ENCODE measurements at regions not wholly inside any gene's neighbourhood (a gene's known extent, or its start where the extent isn't known, plus 50 kb on each side); places are given as distances from the start of the nearest gene placed in this dataset.
"Not testable (repeated sequence)": the region's sequence is repeated elsewhere in the genome, so short reads cannot be mapped to it uniquely, and the experiment has no call there.

DNA sequence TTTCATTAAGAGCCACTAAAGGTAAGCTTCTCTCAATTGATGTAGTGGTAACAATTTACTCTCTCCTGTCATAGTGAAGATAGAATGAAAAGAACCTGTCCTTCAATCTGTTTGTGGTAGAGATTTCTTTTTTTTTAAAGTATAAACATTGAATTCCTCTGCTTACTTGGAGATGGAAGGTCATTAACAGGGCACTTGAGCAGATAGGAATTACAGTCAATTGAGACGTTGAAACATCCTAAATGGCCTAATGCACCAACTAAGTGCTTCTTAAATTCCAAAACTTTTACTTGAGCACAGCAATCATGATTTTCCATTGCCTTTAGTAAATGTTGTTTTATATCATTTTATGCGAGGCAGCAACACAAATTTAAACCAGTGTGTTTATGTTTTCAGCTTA lies 241.4 kb downstream of the FOXG1 start:
- Histone ChIP-seq H3K4me3 (no peak overlapping the region), H3K9me3 (no peaks in the 10 kb centered on the region), H3K27me3 (no peaks in the 10 kb centered on the region), H3K36me3 (no peaks in the 10 kb centered on the region)
- DNase-seq: no peak

DNA sequence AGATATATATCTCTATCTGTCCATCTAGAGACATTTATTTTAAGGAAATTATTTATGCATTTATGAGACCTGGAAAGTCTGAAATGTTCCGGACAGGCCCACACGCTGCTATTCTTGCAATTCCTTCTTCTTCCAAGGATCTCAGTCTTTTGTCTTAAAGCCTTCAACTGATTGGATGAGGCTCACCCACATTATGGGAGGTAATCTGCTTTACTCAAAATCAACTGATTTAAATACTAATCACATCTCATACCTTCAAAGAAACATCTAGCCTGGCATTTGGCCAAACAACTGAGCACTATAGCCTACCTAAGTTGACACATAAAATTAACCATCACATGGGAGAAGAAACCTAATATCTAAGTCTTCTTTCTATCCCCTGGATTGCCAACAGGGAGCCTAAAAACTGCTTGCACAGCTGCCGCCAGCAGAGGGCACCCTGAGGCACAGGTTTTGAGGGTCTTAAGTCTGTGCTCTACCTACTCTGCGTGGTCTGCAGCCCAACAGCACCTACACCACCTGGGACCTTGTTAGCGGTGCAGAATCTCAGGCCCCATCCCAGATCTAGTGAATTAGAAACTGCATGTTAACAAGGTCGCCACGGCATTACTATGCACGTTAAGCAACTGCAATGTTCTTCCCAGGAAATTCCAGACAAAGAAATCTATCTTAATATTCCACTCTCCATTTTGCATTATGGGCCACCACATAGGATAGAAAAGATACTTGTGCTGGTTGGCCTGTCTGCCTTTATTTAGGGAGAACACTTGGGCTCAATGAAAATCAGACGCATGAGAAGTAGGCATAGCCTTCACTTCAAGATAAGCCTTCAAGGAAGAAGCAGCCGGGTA lies 249.7 kb downstream of the FOXG1 start:
- Histone ChIP-seq H3K9me3 (no peaks in the 10 kb centered on the region), H3K4me3 (no peak overlapping the region), H3K27me3 (no peaks in the 10 kb centered on the region), H3K36me3 (no peaks in the 10 kb centered on the region)
- DNase-seq: peak; percentile 16

- not testable (repeated sequence) for DNase-seq, H3K27me3 ChIP-seq, H3K36me3 ChIP-seq, H3K9me3 ChIP-seq, H3K4me3 ChIP-seq
These were observed 256.9 kb downstream of the FOXG1 start for GRCh38 chr14:29023505-29023904.

- H3K27me3 ChIP-seq, DNase-seq, H3K9me3 ChIP-seq, H3K36me3 ChIP-seq, H3K4me3 ChIP-seq: not testable (repeated sequence)
These were observed 260.9 kb downstream of the FOXG1 start for GRCh38 chr14:29027441-29027840.

DNA sequence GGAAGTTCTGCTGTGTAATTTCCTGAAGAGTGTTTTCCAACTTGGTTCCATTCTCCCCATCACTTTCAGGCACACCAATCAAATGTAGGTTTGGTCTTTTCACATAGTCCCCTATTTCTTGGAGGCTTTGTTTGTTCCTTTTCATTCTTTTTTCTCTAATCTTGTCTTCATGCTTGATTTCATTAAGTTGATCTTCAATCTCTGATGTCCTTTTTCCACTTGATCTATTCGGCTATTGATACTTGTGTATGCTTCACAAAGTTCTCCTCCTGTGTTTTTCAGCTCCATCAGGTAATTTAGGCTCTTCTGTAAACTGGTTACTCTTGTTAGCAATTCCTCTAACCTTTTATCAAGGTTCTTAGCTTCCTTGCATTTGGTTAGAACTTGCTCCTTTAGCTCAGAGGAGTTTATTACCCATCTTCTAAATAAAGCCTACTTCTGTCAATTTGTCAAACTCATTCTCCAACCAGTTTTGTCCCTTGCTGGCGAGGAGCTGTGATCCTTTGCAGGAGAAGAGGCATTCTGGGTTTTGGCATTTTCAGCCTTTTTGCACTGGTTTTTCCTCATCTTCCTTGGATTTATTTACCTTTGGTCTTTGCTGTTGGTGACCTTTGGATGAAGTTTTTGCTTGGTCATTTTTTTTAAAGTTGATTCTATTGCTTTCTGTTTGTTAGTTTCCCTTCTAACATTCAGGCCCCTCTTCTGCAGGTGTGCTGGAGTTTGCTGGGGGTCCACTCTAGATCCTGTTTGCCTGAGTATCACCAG lies 261.5 kb downstream of the FOXG1 start:
- not testable (repeated sequence) for H3K4me3 ChIP-seq, DNase-seq, H3K36me3 ChIP-seq, H3K27me3 ChIP-seq, H3K9me3 ChIP-seq

GRCh38 chr14:29028973-29029582 lies 262.5 kb downstream of the FOXG1 start:
- Histone ChIP-seq H3K9me3 (no peaks in the 10 kb centered on the region), H3K27me3 (no peaks in the 10 kb centered on the region), H3K36me3 (no peaks in the 10 kb centered on the region), H3K4me3 (no peak overlapping the region)
- DNase-seq: no peak

- Histone ChIP-seq H3K36me3 (no peaks in the 10 kb centered on the region), H3K9me3 (no peaks in the 10 kb centered on the region), H3K4me3 (no peak overlapping the region), H3K27me3 (no peaks in the 10 kb centered on the region)
- no peak for DNase-seq
These were observed 263.5 kb downstream of the FOXG1 start for GRCh38 chr14:29030121-29030520.

- H3K4me3 ChIP-seq: no peak overlapping the region
- no peaks in the 10 kb centered on the region for H3K27me3 ChIP-seq
- no peak for DNase-seq
- no peaks in the 10 kb centered on the region for H3K36me3 ChIP-seq
- no peaks in the 10 kb centered on the region for H3K9me3 ChIP-seq
These were observed 264.4 kb downstream of the FOXG1 start for GRCh38 chr14:29030970-29031369.

DNA sequence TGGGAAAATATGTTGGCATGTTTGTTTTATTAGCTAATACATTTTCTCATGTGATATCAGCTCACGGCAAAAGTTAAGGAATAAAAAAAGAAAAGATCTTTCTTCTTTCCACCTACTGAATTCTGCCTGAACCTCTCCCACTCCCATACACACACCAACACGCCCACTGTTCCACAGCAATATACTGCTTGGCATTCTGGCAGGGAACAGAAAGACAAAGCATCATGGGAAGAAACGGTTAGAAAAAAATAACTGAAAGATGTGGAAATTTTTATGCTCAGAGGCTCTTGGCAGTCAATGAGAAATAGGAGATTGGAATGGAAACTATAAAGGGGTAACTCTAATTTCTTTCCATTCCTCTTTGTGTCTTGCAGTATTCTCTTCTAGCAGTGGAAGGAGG lies 268.5 kb downstream of the FOXG1 start:
- Histone ChIP-seq H3K27me3 (no peaks in the 10 kb centered on the region), H3K4me3 (no peak overlapping the region), H3K36me3 (no peaks in the 10 kb centered on the region), H3K9me3 (no peaks in the 10 kb centered on the region)
- DNase-seq: no peak

DNA sequence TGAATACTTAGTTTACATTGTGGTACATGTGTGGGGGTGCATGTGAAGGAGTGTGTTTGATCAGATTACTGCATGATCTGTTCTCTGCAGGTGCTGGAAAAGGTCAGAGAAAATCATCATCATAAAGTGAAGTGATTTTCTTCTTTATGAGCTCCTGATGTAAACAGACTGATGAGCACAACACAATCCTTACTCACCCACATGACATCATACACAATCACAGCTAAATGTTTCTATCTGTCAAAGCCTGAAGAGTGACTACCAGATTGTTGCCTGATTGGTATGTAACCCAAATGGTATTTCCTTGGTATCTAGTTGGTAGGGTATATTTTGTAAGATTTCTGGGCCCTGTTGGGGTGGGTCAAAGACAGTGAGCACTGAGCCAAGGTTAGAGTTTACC lies 270.8 kb downstream of the FOXG1 start:
- no peaks in the 10 kb centered on the region for H3K9me3 ChIP-seq
- DNase-seq: no peak
- H3K36me3 ChIP-seq: no peaks in the 10 kb centered on the region
- H3K27me3 ChIP-seq: no peaks in the 10 kb centered on the region
- H3K4me3 ChIP-seq: no peak overlapping the region

DNA sequence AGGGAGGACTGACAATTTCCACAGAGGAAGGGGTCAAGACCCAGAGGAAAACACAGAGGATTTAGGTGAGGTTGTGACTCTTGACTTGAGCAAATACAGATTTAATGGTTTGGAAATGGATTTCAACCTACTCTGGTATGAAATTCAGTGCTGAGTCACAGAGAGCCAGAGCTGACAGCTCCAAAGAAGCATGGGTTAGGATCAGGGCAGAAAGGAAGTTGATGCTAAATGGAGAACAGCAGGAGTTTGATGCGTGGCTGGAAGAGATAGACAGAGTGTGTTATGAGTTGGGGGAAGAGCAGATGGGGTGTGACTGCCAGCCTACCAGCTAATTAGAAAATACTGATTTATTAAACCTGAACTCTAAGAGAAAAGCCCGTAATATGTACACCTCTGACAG lies 272.6 kb downstream of the FOXG1 start:
- no peak for DNase-seq
- no peak overlapping the region for H3K4me3 ChIP-seq
- H3K27me3 ChIP-seq: no peaks in the 10 kb centered on the region
- H3K9me3 ChIP-seq: no peaks in the 10 kb centered on the region
- no peaks in the 10 kb centered on the region for H3K36me3 ChIP-seq

- Histone ChIP-seq H3K4me3 (no peak overlapping the region), H3K9me3 (no peaks in the 10 kb centered on the region), H3K36me3 (no peaks in the 10 kb centered on the region), H3K27me3 (no peaks in the 10 kb centered on the region)
- DNase-seq: no peak
These were observed 276.0 kb downstream of the FOXG1 start for GRCh38 chr14:29042551-29042950.

GRCh38 chr14:29043737-29044136 lies 277.1 kb downstream of the FOXG1 start:
- no peak overlapping the region for H3K4me3 ChIP-seq
- no peaks in the 10 kb centered on the region for H3K9me3 ChIP-seq
- H3K27me3 ChIP-seq: no peaks in the 10 kb centered on the region
- no peaks in the 10 kb centered on the region for H3K36me3 ChIP-seq
- no peak for DNase-seq

- DNase-seq: no peak
- H3K27me3 ChIP-seq: no peaks in the 10 kb centered on the region
- H3K9me3 ChIP-seq: 0 out of 2 replicates have a peak, but pooled peaks cover 1% of the 10 kb centered on the region
- H3K4me3 ChIP-seq: no peak overlapping the region
- no peaks in the 10 kb centered on the region for H3K36me3 ChIP-seq
These were observed 278.6 kb downstream of the FOXG1 start for GRCh38 chr14:29045237-29045636.

- H3K27me3 ChIP-seq: no peaks in the 10 kb centered on the region
- 0 out of 2 replicates have a peak, but pooled peaks cover 2% of the 10 kb centered on the region for H3K9me3 ChIP-seq
- no peak overlapping the region for H3K4me3 ChIP-seq
- DNase-seq: no peak
- no peaks in the 10 kb centered on the region for H3K36me3 ChIP-seq
These were observed 287.5 kb downstream of the FOXG1 start for GRCh38 chr14:29054119-29054518.

DNA sequence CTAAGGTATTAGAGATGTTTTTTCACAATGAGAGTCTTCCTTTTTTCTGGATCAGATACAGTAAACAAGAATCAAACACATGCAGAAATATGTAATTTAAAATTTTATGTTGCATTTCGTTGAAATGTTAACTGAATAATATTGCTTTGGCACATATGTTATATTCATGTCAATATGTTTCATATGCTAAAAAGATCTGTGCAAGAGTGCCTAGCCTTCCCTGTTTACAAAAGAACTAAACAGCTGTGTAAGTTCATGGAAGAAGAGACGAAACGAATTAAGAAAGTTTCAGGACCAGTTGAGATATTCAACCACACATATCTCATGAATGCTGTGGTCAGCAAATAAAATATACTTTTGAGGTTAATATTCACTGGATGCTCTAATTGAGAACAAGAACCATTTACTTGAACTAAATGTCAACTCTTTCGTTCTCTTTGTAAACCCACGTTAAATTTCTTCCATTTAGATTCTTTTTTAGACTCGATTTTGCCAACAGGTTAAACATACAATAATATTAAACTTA lies 289.5 kb downstream of the FOXG1 start:
- no peaks in the 10 kb centered on the region for H3K9me3 ChIP-seq
- no peaks in the 10 kb centered on the region for H3K27me3 ChIP-seq
- H3K36me3 ChIP-seq: no peaks in the 10 kb centered on the region
- no peak overlapping the region for H3K4me3 ChIP-seq
- DNase-seq: no peak

GRCh38 chr14:29061702-29062101 lies 295.1 kb downstream of the FOXG1 start:
- no peak for DNase-seq
- no peaks in the 10 kb centered on the region for H3K9me3 ChIP-seq
- no peaks in the 10 kb centered on the region for H3K27me3 ChIP-seq
- H3K4me3 ChIP-seq: no peak overlapping the region
- H3K36me3 ChIP-seq: no peaks in the 10 kb centered on the region
